ENCODE measurements at regions not wholly inside any gene's neighbourhood (a gene's known extent, or its start where the extent isn't known, plus 50 kb on each side); places are given as distances from the start of the nearest gene placed in this dataset.

- no peak for DNase-seq
Observed at GRCh38 chr11:116503216-116504160, 269.3 kb downstream of the BUD13 start.

GRCh38 chr11:116502641-116503061, 270.1 kb downstream of the BUD13 start:
- no peak for DNase-seq

GRCh38 chr11:116501728-116502127, 271.1 kb downstream of the BUD13 start:
- no peak for DNase-seq

- DNase-seq = no peak
Observed at GRCh38 chr11:116500947-116501602, 271.7 kb downstream of the BUD13 start.

GRCh38 chr11:116500026-116500946, 272.5 kb downstream of the BUD13 start:
- DNase-seq = no peak

DNA sequence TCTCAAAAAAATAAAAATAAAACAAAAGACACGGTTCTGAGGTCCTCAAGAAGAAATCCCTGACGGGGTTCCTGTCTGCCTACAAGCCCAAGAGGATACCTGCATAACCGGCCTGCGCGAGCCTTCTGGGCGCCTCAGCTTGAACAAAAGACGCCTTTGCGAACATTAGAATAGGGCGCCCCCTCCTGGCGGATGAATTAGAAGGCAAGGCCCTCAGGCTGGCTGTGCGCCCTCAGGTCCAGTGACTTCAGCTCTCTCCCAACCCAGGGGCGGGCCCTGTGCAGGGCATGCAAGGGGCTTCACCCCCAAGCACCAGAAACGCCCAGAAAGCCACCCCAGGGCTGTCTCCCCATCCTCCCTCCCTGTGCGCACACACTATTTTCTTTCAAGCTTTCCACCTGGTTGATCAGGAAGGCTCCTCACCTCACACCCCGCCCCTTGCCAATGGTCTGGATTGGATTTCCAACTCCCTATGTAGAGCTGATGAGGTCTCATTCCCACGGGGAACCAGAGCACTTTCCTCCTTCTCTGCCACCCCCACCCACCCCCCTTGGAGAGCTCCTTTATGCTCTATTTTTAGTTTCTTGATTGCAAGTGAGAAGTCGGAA, 273.3 kb downstream of the BUD13 start:
- peak in 1 of 5 donors; percentile 49 for DNase-seq

- no peak for DNase-seq
Observed at GRCh38 chr11:116498161-116498560, 274.6 kb downstream of the BUD13 start.

DNA sequence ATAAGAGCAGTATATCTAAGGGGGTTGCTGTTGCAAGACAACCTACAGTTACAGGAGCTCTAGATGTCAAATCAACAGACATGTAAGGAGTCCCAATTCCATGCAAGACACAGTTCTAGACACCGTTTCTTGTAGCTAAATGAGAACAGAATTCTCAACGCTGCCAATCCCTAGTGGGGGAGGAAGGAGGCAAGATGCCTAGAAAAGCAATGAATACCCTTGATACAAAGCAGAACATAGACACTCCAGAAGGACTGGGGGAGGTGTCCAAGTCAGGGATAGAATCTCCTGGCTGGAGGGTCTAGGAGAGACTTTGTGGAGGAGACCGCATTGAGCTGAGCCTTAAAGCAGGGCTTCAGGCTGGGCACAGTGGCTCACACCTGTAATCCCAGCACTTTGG, 280.2 kb downstream of the BUD13 start:
- no peak for DNase-seq

DNA sequence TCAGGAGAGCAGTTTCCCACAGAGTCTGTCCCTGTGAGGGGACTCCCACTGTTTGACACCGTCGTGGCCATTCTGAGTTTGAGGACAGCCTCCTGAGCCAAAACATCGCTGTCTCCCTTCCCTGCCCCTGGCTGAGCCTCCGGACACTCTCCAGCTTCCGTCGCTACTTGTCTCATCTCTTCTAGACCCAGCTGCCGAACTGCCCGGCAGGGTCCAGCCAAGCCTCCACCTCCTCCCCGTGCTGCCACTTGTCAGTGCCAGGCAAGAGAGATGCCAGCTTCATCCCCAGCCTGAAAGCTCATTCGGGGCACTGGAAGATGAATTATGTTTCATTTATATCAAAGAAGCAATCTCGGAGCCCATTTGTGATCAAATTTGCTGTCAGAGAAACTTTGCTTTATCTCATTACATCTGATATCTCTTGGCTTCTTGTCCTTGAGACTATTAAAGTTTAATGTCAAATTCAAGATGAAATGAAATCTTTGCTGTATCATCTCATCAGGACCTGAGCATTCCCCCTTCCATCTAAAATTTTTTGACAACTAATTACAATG, 283.9 kb downstream of the BUD13 start:
- no peak for DNase-seq

- DNase-seq = no peak
Observed at GRCh38 chr11:116485425-116485824, 287.4 kb downstream of the BUD13 start.

DNA sequence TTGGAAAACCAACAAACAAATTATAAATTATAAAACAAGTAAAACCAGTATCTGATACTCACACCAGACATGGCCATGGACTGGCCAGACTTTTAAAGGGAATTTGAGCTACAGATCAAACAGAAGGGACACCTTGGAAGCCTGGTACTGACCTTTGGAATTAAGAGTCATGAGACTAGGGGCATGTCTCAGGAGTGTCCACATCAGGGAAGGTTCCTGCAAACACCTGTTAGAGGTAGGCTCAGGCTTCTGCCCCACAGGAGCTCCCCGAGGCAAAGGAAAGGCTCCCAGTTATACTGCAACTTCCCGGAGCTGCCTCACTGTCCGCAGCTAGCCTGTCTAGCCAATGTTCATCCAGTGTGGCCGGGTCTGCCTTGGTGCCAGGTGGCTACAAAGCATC, 290.1 kb downstream of the BUD13 start:
- no peak for DNase-seq

- no peak for DNase-seq
Observed at GRCh38 chr11:116481126-116481675, 291.6 kb downstream of the BUD13 start.

GRCh38 chr11:116478669-116479668, 293.8 kb downstream of the BUD13 start:
- no peak for DNase-seq

DNA sequence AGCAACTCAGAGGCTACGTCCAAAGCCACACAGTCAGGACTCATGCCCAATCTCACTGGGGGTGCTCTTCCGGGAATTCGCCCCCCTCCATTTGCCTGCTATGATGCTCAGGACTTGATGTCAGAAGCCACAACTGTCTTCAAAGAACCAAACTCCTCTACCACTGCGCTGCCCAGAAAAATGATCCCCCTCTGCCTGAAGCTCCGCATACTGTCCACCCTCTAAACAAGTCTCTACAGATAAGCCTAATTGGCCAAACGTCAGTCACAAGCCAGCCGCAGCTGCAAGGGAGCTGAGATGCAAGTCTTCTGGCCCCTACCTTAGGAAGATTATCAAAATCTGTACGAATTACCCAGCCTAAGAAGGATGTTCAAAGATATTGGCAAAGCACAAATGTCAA, 294.6 kb downstream of the BUD13 start:
- no peak for DNase-seq

GRCh38 chr11:116473790-116474346, 298.9 kb downstream of the BUD13 start:
- no peak for DNase-seq

DNA sequence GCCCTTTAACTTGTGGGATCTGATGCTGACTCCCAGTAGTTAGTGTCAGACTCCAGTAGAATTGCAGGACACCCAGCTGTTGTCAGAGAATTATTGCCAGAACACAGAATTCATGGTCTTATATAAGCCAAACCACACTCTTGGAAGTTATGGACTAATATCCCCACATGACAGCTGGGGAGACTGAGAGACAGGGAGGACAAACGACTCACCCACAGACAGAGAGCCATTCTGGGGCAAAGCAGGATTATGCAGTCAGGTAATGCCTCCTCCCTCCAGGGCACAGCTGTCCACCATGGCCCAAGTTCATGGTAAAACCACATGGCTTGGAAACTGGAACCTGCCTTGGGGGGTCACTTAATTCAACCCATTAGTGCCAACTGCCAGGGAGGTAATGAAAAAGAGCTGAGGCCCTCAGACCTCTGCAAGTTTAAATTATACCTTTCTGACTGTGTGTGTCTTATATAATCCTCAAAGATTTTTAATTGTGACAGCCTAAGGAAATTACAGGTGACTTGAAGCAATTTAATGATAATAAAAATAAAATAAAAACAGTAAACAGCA, 299.5 kb downstream of the BUD13 start:
- DNase-seq = no peak

GRCh38 chr11:116472651-116473050, 300.1 kb downstream of the BUD13 start:
- no peak for DNase-seq

- DNase-seq = no peak
Observed at GRCh38 chr11:116471608-116472256, 301.1 kb downstream of the BUD13 start.

DNA sequence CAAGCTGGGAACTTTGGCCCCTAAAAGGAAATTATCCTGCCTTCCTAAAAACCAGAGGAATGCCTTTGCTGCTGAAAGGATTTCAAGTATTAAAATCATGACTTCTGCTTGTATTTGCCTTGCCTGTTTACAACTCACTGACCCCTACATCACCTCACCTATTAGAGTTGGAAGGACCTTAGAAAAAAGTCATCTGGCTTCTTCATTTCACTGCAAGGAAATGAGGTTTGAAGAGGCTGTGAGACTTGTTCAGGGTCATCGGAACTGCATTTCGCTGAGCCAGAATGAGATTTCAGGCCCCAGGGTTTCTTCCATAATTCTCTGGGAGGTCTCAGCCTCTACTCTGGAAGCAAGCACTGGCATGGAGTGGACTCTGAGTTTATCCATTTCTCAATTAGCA, 304.1 kb downstream of the BUD13 start:
- DNase-seq = no peak

Measured in T-helper 1 cell (primary cell).